HEK293T (cell line): ENCODE measurements at regions not wholly inside any gene's neighbourhood (a gene's known extent, or its start where the extent isn't known, plus 50 kb on each side); places are given as distances from the start of the nearest gene placed in this dataset.

Experiments used
- CTCF ChIA-PET: fragments of 350-600 bp; formaldehyde crosslinking; extraction: SDS; loops from one replicate; lab custom pipeline; 2021; ENCODE audit warnings: antibody characterized with exemption, inconsistent platforms; lab: Yijun Ruan, JAX
- POLR2A ChIA-PET: fragments of 350-600 bp; formaldehyde crosslinking; extraction: SDS; loops from one replicate; lab custom pipeline; 2020; ENCODE audit warnings: antibody characterized with exemption, inconsistent platforms; lab: Yijun Ruan, JAX
- DNase-seq: peaks from one replicate; pipeline ENCODE4 v3.0.0; 2012; ENCODE audit warnings: mixed read lengths; ENCODE audit errors: extremely low spot score
- ARNT ChIP-seq: fragments of 450-650 bp; IDR thresholded peaks from 2 replicates; pipeline ENCODE4 v1.6.1; 2017; ENCODE audit warnings: mild to moderate bottlenecking
- BHLHE40 ChIP-seq: fragments of 450-650 bp; IDR thresholded peaks from 2 replicates; pipeline ENCODE4 v1.6.1; 2016; ENCODE audit warnings: mild to moderate bottlenecking, moderate library complexity, borderline replicate concordance
- CTBP1 ChIP-seq: fragments of 450-650 bp; IDR thresholded peaks from 2 replicates; pipeline ENCODE4 v1.6.1; 2016; ENCODE audit warnings: borderline replicate concordance
- ELF4 ChIP-seq: fragments of 450-650 bp; IDR thresholded peaks from 2 replicates; pipeline ENCODE4 v1.6.1; 2017; ENCODE audit warnings: antibody characterized with exemption
- FOXA1 ChIP-seq: fragments of 450-650 bp; IDR thresholded peaks from 2 replicates; pipeline ENCODE4 v1.6.1; 2016; ENCODE audit warnings: mild to moderate bottlenecking
- FOXK2 ChIP-seq: fragments of 450-650 bp; IDR thresholded peaks from 2 replicates; pipeline ENCODE4 v1.6.1; 2016; ENCODE audit warnings: mild to moderate bottlenecking
- FOXM1 ChIP-seq: fragments of 450-650 bp; IDR thresholded peaks from 2 replicates; pipeline ENCODE4 v1.6.1; 2017; ENCODE audit warnings: mild to moderate bottlenecking, borderline replicate concordance
- HDGF ChIP-seq: fragments of 450-650 bp; IDR thresholded peaks from 2 replicates; pipeline ENCODE4 v1.6.1; 2017; ENCODE audit warnings: antibody characterized with exemption, borderline replicate concordance
- L3MBTL2 ChIP-seq: fragments of 450-650 bp; conservative IDR thresholded peaks from 2 replicates; pipeline ENCODE4 v1.6.1; 2016; ENCODE audit warnings: mild to moderate bottlenecking
- LEF1 ChIP-seq: fragments of 450-650 bp; IDR thresholded peaks from 2 replicates; pipeline ENCODE4 v1.6.1; 2017; ENCODE audit warnings: mild to moderate bottlenecking, borderline replicate concordance
- NFRKB ChIP-seq: fragments of 450-650 bp; IDR thresholded peaks from 2 replicates; pipeline ENCODE4 v1.6.1; 2016; ENCODE audit warnings: mild to moderate bottlenecking, moderate library complexity
- PKNOX1 ChIP-seq: fragments of 450-650 bp; IDR thresholded peaks from 2 replicates; pipeline ENCODE4 v1.6.1; 2016
- SP1 ChIP-seq: fragments of 450-650 bp; IDR thresholded peaks from 2 replicates; pipeline ENCODE4 v1.6.1; 2017
- SUZ12 ChIP-seq: fragments of 450-650 bp; IDR thresholded peaks from 2 replicates; pipeline ENCODE4 v1.6.1; 2016; ENCODE audit warnings: mild to moderate bottlenecking
- TARDBP ChIP-seq: fragments of 450-650 bp; IDR thresholded peaks from 2 replicates; pipeline ENCODE4 v1.6.1; 2016
- ZNF384 ChIP-seq: fragments of 450-650 bp; IDR thresholded peaks from 2 replicates; pipeline ENCODE4 v1.6.1; 2016

GRCh38 chr9:126084696-126085095 is 241.9 kb upstream of the MVB12B start:
- ChIA-PET CTCF (no interaction called here), POLR2A (no interaction called here)
- no peak for DNase-seq
- TF ChIP-seq FOXM1 (no peak), CTBP1 (no peak)

GRCh38 chr9:126085170-126085569 is 241.5 kb upstream of the MVB12B start:
- DNase-seq: no peak
- TF ChIP-seq TARDBP: no peak
- CTCF ChIA-PET: no interaction called here
- POLR2A ChIA-PET: no interaction called here

GRCh38 chr9:126088336-126088735 is 238.3 kb upstream of the MVB12B start:
- TF ChIP-seq FOXA1 (no peak), SP1 (no peak), TARDBP (no peak), FOXK2 (no peak), FOXM1 (no peak), LEF1 (no peak), ZNF384 (no peak), PKNOX1 (no peak), ARNT (no peak), SUZ12 (no peak), L3MBTL2 (no peak)
- DNase-seq: no peak
- CTCF ChIA-PET: no interaction called here
- POLR2A ChIA-PET: no interaction called here

- DNase-seq: no peak
- no peak for TF ChIP-seq HDGF
- no peak for TF ChIP-seq TARDBP
- no peak for TF ChIP-seq PKNOX1
- no peak for TF ChIP-seq BHLHE40
- TF ChIP-seq FOXM1: no peak
- no peak for TF ChIP-seq CTBP1
- TF ChIP-seq L3MBTL2: no peak
- no peak for TF ChIP-seq SUZ12
- no peak for TF ChIP-seq FOXA1
- no peak for TF ChIP-seq ARNT
- CTCF ChIA-PET: no interaction called here
- POLR2A ChIA-PET: no interaction called here
Measured at GRCh38 chr9:126089789-126090188, 236.8 kb upstream of the MVB12B start.

- CTCF ChIA-PET: no interaction called here
- peak; percentile 19 for DNase-seq
- TF ChIP-seq SP1 (no peak), ARNT (no peak), FOXK2 (no peak), HDGF (no peak), BHLHE40 (no peak), LEF1 (no peak), CTBP1 (no peak), FOXA1 (no peak), TARDBP (no peak), ELF4 (no peak), L3MBTL2 (no peak), ZNF384 (no peak), NFRKB (no peak), SUZ12 (no peak), PKNOX1 (no peak), FOXM1 (no peak)
- POLR2A ChIA-PET: no interaction called here
Measured at GRCh38 chr9:126093771-126094170, 232.9 kb upstream of the MVB12B start.

GRCh38 chr9:126095546-126096190 is 231.0 kb upstream of the MVB12B start:
- TF ChIP-seq FOXM1 (no peak), ARNT (no peak), HDGF (no peak), SUZ12 (no peak)
- POLR2A ChIA-PET: no interaction called here
- CTCF ChIA-PET: interaction anchor here (1.1 kb wide), 1 partner anchor 16 kb away, joined by 3 read pairs; no protein-coding TSS in a partner anchor

GRCh38 chr9:126096340-126096739 is 230.3 kb upstream of the MVB12B start:
- ChIA-PET POLR2A (no interaction called here), CTCF (no interaction called here)
- no peak for DNase-seq
- TF ChIP-seq PKNOX1 (no peak), LEF1 (no peak), L3MBTL2 (no peak), BHLHE40 (no peak), CTBP1 (no peak), NFRKB (no peak), TARDBP (no peak), FOXK2 (no peak)

More at GRCh38 chr9:126095546-126096190, 231.0 kb upstream of the MVB12B start:
- no peak for DNase-seq
